HL-60 (cell line): ENCODE measurements at regions not wholly inside any gene's neighbourhood (a gene's known extent, or its start where the extent isn't known, plus 50 kb on each side); places are given as distances from the start of the nearest gene placed in this dataset.

Experiments
- GABPA ChIP-seq: IDR thresholded peaks from 2 replicates; pipeline ENCODE4 v1.6.1; 2012; ENCODE audit warnings: low read depth
- POLR2AphosphoS5 ChIP-seq: IDR thresholded peaks from 2 replicates; pipeline ENCODE4 v1.6.1; 2012; ENCODE audit warnings: low read depth
- REST ChIP-seq: IDR thresholded peaks from 2 replicates; pipeline ENCODE4 v1.6.1; 2012; ENCODE audit warnings: low read depth; ENCODE audit not compliant: insufficient replicate concordance
- SPI1 ChIP-seq: IDR thresholded peaks from 2 replicates; pipeline ENCODE4 v1.6.1; 2012; ENCODE audit warnings: low read depth, mild to moderate bottlenecking, borderline replicate concordance
- TF ChIP-seq, protein P1 (sequence below): IDR thresholded peaks from one replicate; pipeline ENCODE4 v1.5.1; 2011; ENCODE audit warnings: low read length, control low read depth, inconsistent platforms; ENCODE audit not compliant: insufficient read depth

- TF ChIP-seq, protein P1, sequence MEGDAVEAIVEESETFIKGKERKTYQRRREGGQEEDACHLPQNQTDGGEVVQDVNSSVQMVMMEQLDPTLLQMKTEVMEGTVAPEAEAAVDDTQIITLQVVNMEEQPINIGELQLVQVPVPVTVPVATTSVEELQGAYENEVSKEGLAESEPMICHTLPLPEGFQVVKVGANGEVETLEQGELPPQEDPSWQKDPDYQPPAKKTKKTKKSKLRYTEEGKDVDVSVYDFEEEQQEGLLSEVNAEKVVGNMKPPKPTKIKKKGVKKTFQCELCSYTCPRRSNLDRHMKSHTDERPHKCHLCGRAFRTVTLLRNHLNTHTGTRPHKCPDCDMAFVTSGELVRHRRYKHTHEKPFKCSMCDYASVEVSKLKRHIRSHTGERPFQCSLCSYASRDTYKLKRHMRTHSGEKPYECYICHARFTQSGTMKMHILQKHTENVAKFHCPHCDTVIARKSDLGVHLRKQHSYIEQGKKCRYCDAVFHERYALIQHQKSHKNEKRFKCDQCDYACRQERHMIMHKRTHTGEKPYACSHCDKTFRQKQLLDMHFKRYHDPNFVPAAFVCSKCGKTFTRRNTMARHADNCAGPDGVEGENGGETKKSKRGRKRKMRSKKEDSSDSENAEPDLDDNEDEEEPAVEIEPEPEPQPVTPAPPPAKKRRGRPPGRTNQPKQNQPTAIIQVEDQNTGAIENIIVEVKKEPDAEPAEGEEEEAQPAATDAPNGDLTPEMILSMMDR: no peak
- TF ChIP-seq GABPA (no peak), POLR2AphosphoS5 (no peak), REST (no peak), SPI1 (no peak)
These were observed 71.9 kb upstream of the IPO5 start for GRCh38 chr13:97881556-97881955.
